NT2/D1 (cell line): ENCODE measurements at regions not wholly inside any gene's neighbourhood (a gene's known extent, or its start where the extent isn't known, plus 50 kb on each side); places are given as distances from the start of the nearest gene placed in this dataset.
A peak's percentile ranks its signal among the peaks of the same experiment; 100 is the strongest.

Experiments used
- DNase-seq: peaks from one replicate; pipeline ENCODE4 v3.0.0-alpha.2; 2011; ENCODE audit warnings: low read depth, low spot score
- H3K27me3 ChIP-seq: 2 replicates; pipeline ENCODE4 v1.6.0; 2011; ENCODE audit warnings: mild to moderate bottlenecking; ENCODE audit not compliant: insufficient read length, insufficient read depth
- H3K36me3 ChIP-seq: 2 replicates; pipeline ENCODE4 v1.6.1; 2011; ENCODE audit warnings: mild to moderate bottlenecking, low read length, mixed read lengths; ENCODE audit not compliant: insufficient read depth, insufficient read length
- H3K4me1 ChIP-seq: 2 replicates; pipeline ENCODE4 v1.5.1; 2011; ENCODE audit not compliant: insufficient read depth, insufficient read length
- H3K4me3 ChIP-seq: 2 replicates; pipeline ENCODE4 v1.5.1; 2011; ENCODE audit warnings: low read depth; ENCODE audit not compliant: insufficient read length
- H3K9ac ChIP-seq: 2 replicates; pipeline ENCODE4 v1.6.0; 2011; ENCODE audit warnings: low read depth; ENCODE audit not compliant: insufficient read length
- H3K9me3 ChIP-seq: 2 replicates; pipeline ENCODE4 v1.5.1; 2011; ENCODE audit warnings: mild to moderate bottlenecking, low read length; ENCODE audit not compliant: insufficient read depth
- SUZ12 ChIP-seq: IDR thresholded peaks from 2 replicates; pipeline ENCODE4 v1.6.1; 2011; ENCODE audit not compliant: insufficient read length, insufficient read depth; ENCODE audit errors: extremely low read depth
- YY1 ChIP-seq: IDR thresholded peaks from 2 replicates; pipeline ENCODE4 v1.6.1; 2011; ENCODE audit not compliant: insufficient read length, insufficient read depth
- ZNF274 ChIP-seq: IDR thresholded peaks from 2 replicates; pipeline ENCODE4 v1.6.1; 2011; ENCODE audit warnings: mild to moderate bottlenecking, low read depth, low read length

DNA sequence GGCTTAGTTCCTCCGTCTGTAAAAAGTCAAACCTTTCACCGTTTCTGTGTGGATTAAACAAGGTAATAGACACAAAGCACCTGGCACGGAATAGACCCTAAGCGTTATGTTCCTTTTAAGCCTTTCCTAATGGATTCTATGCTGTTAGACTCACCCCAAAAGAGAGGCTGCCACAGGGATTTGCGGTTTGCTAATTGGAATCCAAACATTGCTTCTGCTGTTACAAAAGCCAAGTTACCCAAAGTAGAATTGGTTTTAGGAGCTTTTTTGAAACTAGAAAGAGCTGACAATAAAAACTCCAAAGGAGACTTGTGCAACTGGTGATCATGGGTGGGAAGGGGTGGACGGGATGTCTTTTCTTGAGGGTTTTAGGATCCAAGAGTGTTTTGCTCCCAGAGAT lies 178.0 kb downstream of the BMP7 start:
- peak overlapping the region; percentile 34 for H3K9ac ChIP-seq
- no peaks in the 10 kb centered on the region for H3K9me3 ChIP-seq
- TF ChIP-seq SUZ12 (no peak), YY1 (no peak), ZNF274 (no peak)
- no peak overlapping the region for H3K4me3 ChIP-seq
- H3K27me3 ChIP-seq: peaks cover 23% of the 10 kb centered on the region
- no peak for DNase-seq
- H3K4me1 ChIP-seq: peaks cover 20% of the 10 kb centered on the region
- no peaks in the 10 kb centered on the region for H3K36me3 ChIP-seq

DNA sequence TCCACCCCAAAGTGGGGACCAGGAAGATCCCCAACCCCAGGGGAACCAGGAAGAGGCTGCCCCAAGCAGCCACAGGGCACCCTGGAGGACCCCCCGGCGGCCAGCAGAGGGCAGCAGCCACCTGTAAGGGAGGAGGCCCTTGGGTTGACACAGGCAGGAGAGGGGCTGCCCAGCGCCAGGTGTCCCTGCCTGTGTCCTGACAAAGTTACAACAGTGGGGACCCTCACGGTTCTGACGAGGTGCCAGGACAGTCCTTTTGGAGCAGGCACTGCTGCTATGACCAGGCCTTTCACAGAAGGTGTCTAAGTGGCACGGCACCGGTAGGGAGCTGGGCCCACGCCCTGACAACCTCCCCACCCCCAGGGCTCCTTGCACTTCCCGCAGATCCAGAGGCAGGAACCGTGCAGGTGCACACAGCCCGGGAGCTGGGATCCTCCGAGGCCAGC lies 176.7 kb downstream of the BMP7 start:
- H3K9ac ChIP-seq: no peak overlapping the region

DNA sequence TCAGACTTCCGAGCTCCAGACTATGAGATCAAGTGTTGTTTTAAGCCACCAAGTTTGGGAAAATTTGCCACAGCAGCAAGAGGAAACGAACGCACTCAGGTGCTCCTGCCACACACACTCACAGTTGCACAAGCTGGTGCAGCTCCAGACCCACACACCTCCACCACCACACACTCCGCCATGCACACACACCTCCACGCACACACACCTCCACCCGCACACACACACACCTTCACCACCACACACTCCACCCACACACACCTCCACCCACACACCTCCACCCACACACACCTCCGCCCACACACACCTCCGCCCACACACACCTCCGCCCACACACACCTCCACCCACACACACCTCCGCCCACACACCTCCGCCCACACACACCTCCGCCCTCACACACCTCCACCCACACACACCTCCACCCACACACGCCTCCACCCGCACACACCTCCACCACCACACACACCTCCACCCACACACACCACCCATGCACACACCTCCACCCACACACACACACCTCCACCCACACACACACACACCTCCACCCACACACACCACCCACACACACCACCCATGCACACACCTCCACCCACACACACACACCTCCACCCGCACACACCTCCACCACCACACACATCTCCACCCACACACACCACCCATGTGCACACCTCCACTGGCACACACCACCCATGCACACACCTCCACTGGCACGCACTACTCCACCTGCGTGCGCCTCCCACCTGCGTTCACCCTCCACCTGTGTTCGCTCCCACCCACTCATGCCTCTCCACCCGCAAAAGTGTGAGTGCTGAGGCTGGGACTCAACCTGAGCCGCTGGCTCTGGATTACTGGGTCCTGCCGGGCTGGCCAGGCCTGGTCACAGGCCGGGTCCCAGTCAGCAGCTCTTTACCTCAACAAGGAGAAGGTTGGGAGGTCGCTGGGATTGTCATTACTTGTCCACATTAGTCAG lies 175.6 kb downstream of the BMP7 start:
- no peak overlapping the region for H3K9ac ChIP-seq
- H3K4me3 ChIP-seq: no peak overlapping the region
- no peaks in the 10 kb centered on the region for H3K9me3 ChIP-seq
- no peak for DNase-seq
- H3K36me3 ChIP-seq: no peaks in the 10 kb centered on the region
- peaks cover 28% of the 10 kb centered on the region for H3K27me3 ChIP-seq
- H3K4me1 ChIP-seq: peaks cover 20% of the 10 kb centered on the region
- TF ChIP-seq YY1 (no peak), ZNF274 (no peak), SUZ12 (no peak)

More for the DNA sequence above, 176.7 kb downstream of the BMP7 start:
- Histone ChIP-seq H3K36me3 (no peaks in the 10 kb centered on the region), H3K9me3 (no peaks in the 10 kb centered on the region), H3K4me1 (peaks cover 20% of the 10 kb centered on the region), H3K27me3 (peaks cover 23% of the 10 kb centered on the region), H3K4me3 (no peak overlapping the region)
- no peak for TF ChIP-seq SUZ12
- TF ChIP-seq ZNF274: no peak
- no peak for TF ChIP-seq YY1
- peak; percentile 48 for DNase-seq

DNA sequence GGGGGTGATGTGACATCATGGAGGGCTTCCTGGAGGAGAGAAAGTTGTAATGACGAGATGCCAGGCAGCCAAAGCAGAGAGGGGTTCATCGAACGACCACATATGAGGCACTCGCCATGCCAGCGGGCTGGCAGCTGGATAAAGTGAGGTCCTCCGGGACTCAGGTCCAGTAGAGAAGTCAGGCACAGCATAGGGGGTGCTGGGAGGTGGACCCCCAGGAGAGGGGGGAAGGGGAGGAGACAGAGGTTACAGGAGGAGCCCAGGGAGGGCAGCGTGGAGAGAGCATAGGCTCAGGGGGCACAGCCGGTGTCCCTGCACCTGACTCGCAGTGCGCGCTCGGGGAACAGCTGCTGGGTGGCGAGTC lies 174.7 kb downstream of the BMP7 start:
- H3K9me3 ChIP-seq: no peaks in the 10 kb centered on the region
- no peaks in the 10 kb centered on the region for H3K36me3 ChIP-seq
- DNase-seq: no peak
- H3K27me3 ChIP-seq: peaks cover 28% of the 10 kb centered on the region
- TF ChIP-seq ZNF274 (no peak), YY1 (no peak)
- peak overlapping the region; percentile 17 for H3K4me3 ChIP-seq
- H3K4me1 ChIP-seq: peaks cover 20% of the 10 kb centered on the region
- H3K9ac ChIP-seq: no peak overlapping the region

DNA sequence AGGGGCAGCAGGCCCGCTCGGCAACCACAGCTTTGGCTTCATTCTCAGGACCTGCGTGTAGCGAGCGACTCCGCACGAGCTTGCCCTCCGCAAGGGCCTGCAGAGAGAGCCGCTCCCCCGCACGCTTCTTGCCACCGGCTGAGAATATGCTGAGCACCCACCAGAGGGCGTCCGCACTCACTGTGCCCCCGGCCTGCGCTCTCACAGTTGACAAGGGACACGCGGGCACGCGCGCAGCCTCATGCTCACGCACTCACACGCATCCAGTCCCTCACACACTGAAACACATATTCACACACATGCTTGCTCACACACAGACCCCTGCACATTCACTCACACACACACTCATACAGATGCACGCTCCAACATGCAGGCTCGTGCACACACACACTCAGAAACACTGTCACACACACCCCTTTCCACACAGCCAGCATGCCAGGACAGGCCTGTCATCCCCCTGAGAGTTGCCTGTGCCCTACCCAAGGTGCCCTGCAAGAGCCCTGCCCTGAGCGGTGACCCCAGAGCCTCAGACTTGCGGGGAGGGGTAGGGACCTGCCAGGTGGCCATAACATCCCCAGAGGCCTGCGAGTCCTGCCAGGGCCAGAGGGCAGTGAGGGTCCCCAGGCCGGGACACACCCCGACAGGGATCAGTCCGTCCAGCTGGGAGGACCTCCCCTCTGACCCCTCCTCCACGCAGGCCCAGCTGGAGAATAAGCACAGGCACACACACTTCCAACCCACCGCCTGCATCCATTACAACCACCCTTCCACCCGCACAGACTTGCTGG lies 174.1 kb downstream of the BMP7 start:
- peak; percentile 51 for DNase-seq
- Histone ChIP-seq H3K27me3 (peaks cover 28% of the 10 kb centered on the region), H3K9ac (no peak overlapping the region), H3K36me3 (no peaks in the 10 kb centered on the region), H3K4me1 (peaks cover 20% of the 10 kb centered on the region), H3K4me3 (peak overlapping the region; percentile 17), H3K9me3 (no peaks in the 10 kb centered on the region)
- TF ChIP-seq ZNF274: no peak
- no peak for TF ChIP-seq YY1
- no peak for TF ChIP-seq SUZ12

DNA sequence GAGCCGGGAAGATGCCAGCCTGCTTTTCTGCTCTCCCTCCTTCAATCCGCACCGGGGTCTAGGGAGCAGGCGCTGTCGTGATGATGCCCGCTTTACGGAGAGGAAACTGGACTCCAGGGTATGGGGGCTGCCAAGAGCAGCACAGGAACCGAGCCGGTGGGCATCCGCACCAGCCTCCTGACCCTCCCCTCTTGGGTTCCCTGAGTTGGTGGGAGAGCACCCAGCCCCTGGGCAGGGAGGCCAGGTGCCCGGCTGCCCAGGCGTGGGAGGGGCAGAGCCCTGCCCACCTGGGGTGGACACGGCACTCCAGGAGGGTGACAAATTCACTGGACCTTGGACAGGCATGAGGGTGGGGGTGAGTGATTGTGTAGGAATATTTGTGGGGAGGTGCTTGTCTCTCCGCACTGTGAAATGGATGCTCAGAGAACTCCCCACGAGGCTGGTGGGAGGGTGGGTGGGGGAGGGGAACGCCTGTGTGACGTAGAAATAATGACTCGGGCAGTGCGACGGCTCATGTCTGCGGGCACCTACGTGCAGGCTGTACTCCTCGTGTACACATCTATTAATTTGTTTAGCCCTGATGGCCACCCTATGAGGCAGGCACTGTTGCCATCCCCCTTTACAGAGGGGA lies 173.4 kb downstream of the BMP7 start:
- Histone ChIP-seq H3K27me3 (peaks cover 28% of the 10 kb centered on the region), H3K36me3 (no peaks in the 10 kb centered on the region), H3K4me3 (no peak overlapping the region), H3K9ac (no peak overlapping the region), H3K4me1 (peaks cover 20% of the 10 kb centered on the region), H3K9me3 (no peaks in the 10 kb centered on the region)
- TF ChIP-seq SUZ12 (no peak), ZNF274 (no peak), YY1 (no peak)
- no peak for DNase-seq
